ENCODE measurements at regions not wholly inside any gene's neighbourhood (a gene's known extent, or its start where the extent isn't known, plus 50 kb on each side); places are given as distances from the start of the nearest gene placed in this dataset.

DNA sequence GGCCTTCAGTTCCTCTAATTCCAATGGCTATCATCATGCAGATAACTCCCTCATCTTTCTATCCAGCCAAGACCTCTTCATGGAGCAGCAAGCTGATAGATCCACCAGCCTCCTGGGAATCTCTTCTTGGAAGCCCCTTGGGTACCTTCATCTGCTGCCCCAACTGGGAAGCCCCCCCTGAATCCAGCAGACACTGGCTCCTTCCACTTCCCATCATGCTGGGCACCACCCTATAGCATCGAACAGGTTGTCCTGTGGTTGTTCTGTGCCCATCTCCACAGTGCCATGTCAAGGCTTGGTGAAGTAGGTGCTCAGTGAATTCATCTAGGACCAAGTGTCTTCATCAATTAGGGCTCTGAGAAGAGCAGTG lies 410.4 kb upstream of the KLF4 start:
- H3K27ac ChIP-seq (ENCODE audit: extremely low read length, insufficient read depth, low read length): no peak overlapping the region
- no peaks in the 10 kb centered on the region for H3K27me3 ChIP-seq (ENCODE audit: control insufficient read depth in 1 of 2, insufficient read depth in 2 of 2, low read length in 2 of 2)
- H3K9ac ChIP-seq (ENCODE audit: insufficient read depth, low read depth, low read length): no peak overlapping the region
- intact Hi-C loops (cut with micrococcal nuclease; ENCODE audit: unreplicated experiment) (no loop called here), in situ Hi-C loops (cut with HindIII; ENCODE audit: extremely low pct_ligation_motif_present, low pct_unique_long_range_greater_than_20kb) (no loop called here)
- TF ChIP-seq MZF1 (CRISPR knock-in tag; IDR thresholded peaks at IDR 0.05; ENCODE audit: borderline replicate concordance) (no peak), JUN (CRISPR knock-in tag; IDR thresholded peaks at IDR 0.05) (no peak), ETV6 (CRISPR knock-in tag; conservative IDR thresholded peaks at IDR 0.05) (no peak), NR2C2 (CRISPR knock-in tag; IDR thresholded peaks at IDR 0.05; ENCODE audit: borderline replicate concordance) (no peak), JDP2 (CRISPR knock-in tag; IDR thresholded peaks at IDR 0.05; ENCODE audit: borderline replicate concordance) (no peak)
- no peaks in the 10 kb centered on the region for H3K4me1 ChIP-seq (ENCODE audit: insufficient read depth, low read length)
- ChIA-PET POLR2A (no interaction called here), CTCF (ENCODE audit: low intra/inter-chr PET ratio, low total read pairs) (no interaction called here)
- FAIRE-seq (no peak), DNase-seq (ENCODE audit: low spot score) (no peak), ATAC-seq (no peak)
- H3K36me3 ChIP-seq (replicated peaks in 1 of 2; ENCODE audit: control insufficient read depth in 1 of 2, insufficient read depth in 2 of 2, low read length in 2 of 2): no peaks in the 10 kb centered on the region
- 0% methylated on average over 1 of the region's 1 CpG for WGBS (ENCODE audit: low lambda C conversion rate)
- BruUV-seq (replicated peaks): no TSS peak
- no peak overlapping the region for H3K4me2 ChIP-seq (ENCODE audit: low read depth, low read length)
- no peaks in the 10 kb centered on the region for H4K20me1 ChIP-seq (ENCODE audit: insufficient read depth, low read length)
- no peaks in the 10 kb centered on the region for H3K9me3 ChIP-seq (ENCODE audit: low read length)
- no peak overlapping the region for H2AFZ ChIP-seq (ENCODE audit: low read length)
- no peaks in the 10 kb centered on the region for H3K79me2 ChIP-seq (ENCODE audit: insufficient read depth, low read length)
- no peak overlapping the region for H3K4me3 ChIP-seq (replicated peaks in 1 of 3; ENCODE audit: insufficient read depth in 1 of 3, low read depth in 2 of 3, low read length in 3 of 3)

DNA sequence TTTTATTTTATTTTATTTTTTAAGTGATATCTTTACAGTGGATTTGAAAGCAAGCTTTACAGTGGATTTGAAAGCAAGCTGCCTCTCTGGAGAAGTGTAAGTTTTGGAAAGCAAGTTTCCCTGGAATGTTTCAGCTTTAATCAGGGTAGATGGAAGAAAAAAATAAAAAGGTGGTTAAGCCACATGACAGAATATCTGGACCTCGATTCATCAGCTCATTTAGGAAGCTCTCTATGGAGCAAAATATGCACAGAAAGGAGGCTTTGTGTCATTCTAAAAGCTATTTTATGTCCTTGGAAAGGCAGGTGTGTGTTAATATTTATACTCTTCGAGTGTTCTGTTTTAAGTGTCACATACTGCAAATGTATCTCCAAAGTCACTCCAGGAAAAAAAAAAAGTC lies 409.2 kb upstream of the KLF4 start:
- ATAC-seq (no peak), FAIRE-seq (no peak), DNase-seq (ENCODE audit: low spot score) (no peak)
- WGBS (ENCODE audit: low lambda C conversion rate): 4% methylated on average over 2 of the region's 2 CpGs
- no TSS peak for BruUV-seq (replicated peaks)
- in situ Hi-C loops (cut with HindIII; ENCODE audit: extremely low pct_ligation_motif_present, low pct_unique_long_range_greater_than_20kb) (no loop called here), intact Hi-C loops (cut with micrococcal nuclease; ENCODE audit: unreplicated experiment) (no loop called here)
- no peak overlapping the region for H2AFZ ChIP-seq (ENCODE audit: low read length)
- H3K27ac ChIP-seq (ENCODE audit: extremely low read length, insufficient read depth, low read length): no peak overlapping the region
- H3K4me1 ChIP-seq (ENCODE audit: insufficient read depth, low read length): no peaks in the 10 kb centered on the region
- no peaks in the 10 kb centered on the region for H3K36me3 ChIP-seq (replicated peaks in 1 of 2; ENCODE audit: control insufficient read depth in 1 of 2, insufficient read depth in 2 of 2, low read length in 2 of 2)
- POLR2A ChIA-PET: no interaction called here
- TF ChIP-seq BORCS8-MEF2B (CRISPR knock-in tag; IDR thresholded peaks at IDR 0.05): no peak
- no peak for TF ChIP-seq ZNF33A (CRISPR knock-in tag; IDR thresholded peaks at IDR 0.05; ENCODE audit: borderline replicate concordance)
- no peak for TF ChIP-seq PITX1 (CRISPR knock-in tag; IDR thresholded peaks at IDR 0.05)
- no peak for TF ChIP-seq FOXA1 (IDR thresholded peaks at IDR 0.05)
- TF ChIP-seq FOXA1 (CRISPR knock-in tag; IDR thresholded peaks at IDR 0.05): no peak
- TF ChIP-seq ZFX (CRISPR knock-in tag; IDR thresholded peaks at IDR 0.05; ENCODE audit: low read depth): no peak
- TF ChIP-seq, protein P1, sequence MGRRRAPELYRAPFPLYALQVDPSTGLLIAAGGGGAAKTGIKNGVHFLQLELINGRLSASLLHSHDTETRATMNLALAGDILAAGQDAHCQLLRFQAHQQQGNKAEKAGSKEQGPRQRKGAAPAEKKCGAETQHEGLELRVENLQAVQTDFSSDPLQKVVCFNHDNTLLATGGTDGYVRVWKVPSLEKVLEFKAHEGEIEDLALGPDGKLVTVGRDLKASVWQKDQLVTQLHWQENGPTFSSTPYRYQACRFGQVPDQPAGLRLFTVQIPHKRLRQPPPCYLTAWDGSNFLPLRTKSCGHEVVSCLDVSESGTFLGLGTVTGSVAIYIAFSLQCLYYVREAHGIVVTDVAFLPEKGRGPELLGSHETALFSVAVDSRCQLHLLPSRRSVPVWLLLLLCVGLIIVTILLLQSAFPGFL (CRISPR knock-in tag; IDR thresholded peaks at IDR 0.05): no peak
- TF ChIP-seq ZNF10 (CRISPR knock-in tag; IDR thresholded peaks at IDR 0.05; ENCODE audit: borderline replicate concordance, low read depth): no peak
- no peak for TF ChIP-seq ZNF558 (CRISPR knock-in tag; IDR thresholded peaks at IDR 0.05; ENCODE audit: borderline replicate concordance)
- TF ChIP-seq, protein P2, sequence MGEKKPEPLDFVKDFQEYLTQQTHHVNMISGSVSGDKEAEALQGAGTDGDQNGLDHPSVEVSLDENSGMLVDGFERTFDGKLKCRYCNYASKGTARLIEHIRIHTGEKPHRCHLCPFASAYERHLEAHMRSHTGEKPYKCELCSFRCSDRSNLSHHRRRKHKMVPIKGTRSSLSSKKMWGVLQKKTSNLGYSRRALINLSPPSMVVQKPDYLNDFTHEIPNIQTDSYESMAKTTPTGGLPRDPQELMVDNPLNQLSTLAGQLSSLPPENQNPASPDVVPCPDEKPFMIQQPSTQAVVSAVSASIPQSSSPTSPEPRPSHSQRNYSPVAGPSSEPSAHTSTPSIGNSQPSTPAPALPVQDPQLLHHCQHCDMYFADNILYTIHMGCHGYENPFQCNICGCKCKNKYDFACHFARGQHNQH (CRISPR knock-in tag; IDR thresholded peaks at IDR 0.05): no peak
- TF ChIP-seq ZNF138 (CRISPR knock-in tag; IDR thresholded peaks at IDR 0.05; ENCODE audit: low read depth): no peak
- no peak for TF ChIP-seq ZNF841 (CRISPR knock-in tag; IDR thresholded peaks at IDR 0.05; ENCODE audit: borderline replicate concordance)
- no peaks in the 10 kb centered on the region for H4K20me1 ChIP-seq (ENCODE audit: insufficient read depth, low read length)
- no peaks in the 10 kb centered on the region for H3K79me2 ChIP-seq (ENCODE audit: insufficient read depth, low read length)
- CTCF ChIA-PET (ENCODE audit: low intra/inter-chr PET ratio, low total read pairs): no interaction called here
- no peaks in the 10 kb centered on the region for H3K27me3 ChIP-seq (ENCODE audit: control insufficient read depth in 1 of 2, insufficient read depth in 2 of 2, low read length in 2 of 2)
- no peak overlapping the region for H3K4me3 ChIP-seq (replicated peaks in 1 of 3; ENCODE audit: insufficient read depth in 1 of 3, low read depth in 2 of 3, low read length in 3 of 3)
- H3K9me3 ChIP-seq (ENCODE audit: low read length): no peaks in the 10 kb centered on the region
- H3K4me2 ChIP-seq (ENCODE audit: low read depth, low read length): no peak overlapping the region
- no peak overlapping the region for H3K9ac ChIP-seq (ENCODE audit: insufficient read depth, low read depth, low read length)

All from HepG2 (cell line).